ENCODE measurements at regions not wholly inside any gene's neighbourhood (a gene's known extent, or its start where the extent isn't known, plus 50 kb on each side); places are given as distances from the start of the nearest gene placed in this dataset.

- no CpG with 5 or more reads among the region's 3 CpGs for WGBS (ENCODE audit: extremely low coverage, insufficient read length, low lambda C conversion rate)
- H3K27ac Mint-ChIP-seq, result no peak overlapping the region; a peak in 1 of 7 replicates
- H3K4me1 ChIP-seq (ENCODE audit: insufficient read depth, low read length), result no peaks in the 10 kb centered on the region; the same call in 1 of the 2 replicates
- H3K18ac ChIP-seq (ENCODE audit: insufficient read length, low read depth, low read length), result no peak overlapping the region
- H2AFZ ChIP-seq (ENCODE audit: low read length), result peak overlapping the region; percentile 54
- TF ChIP-seq CTCF (conservative IDR thresholded peaks at IDR 0.05), result no peak
- H2BK12ac ChIP-seq (ENCODE audit: insufficient read length, low read depth, low read length), result no peak overlapping the region
- no peak overlapping the region for H2BK5ac ChIP-seq (ENCODE audit: insufficient read length, low read length)
- H2BK15ac ChIP-seq (ENCODE audit: low read depth, low read length), result no peak overlapping the region
- H3K9ac ChIP-seq (ENCODE audit: extremely low read depth, insufficient read length, low read length), result no peak overlapping the region
- H3K27me3 Mint-ChIP-seq (ENCODE audit: low read depth), result no peaks in the 10 kb centered on the region
- H3K4me1 Mint-ChIP-seq, result peaks cover 7 to 8% of the 10 kb centered on the region in 2 experiments; a peak in 3 of 4 replicates
- H4K5ac ChIP-seq (ENCODE audit: insufficient read length, low read depth, low read length), result no peak overlapping the region
- no peak overlapping the region for H4K8ac ChIP-seq (replicated peaks; ENCODE audit: insufficient read length, low read depth, low read length)
- H3K27ac ChIP-seq (ENCODE audit: insufficient read length, low read depth, low read length), result no peak overlapping the region
- H3K23ac ChIP-seq (ENCODE audit: insufficient read length, low read depth, low read length), result no peak overlapping the region
- no peak overlapping the region; the same call in 1 of the 2 replicates for H3K14ac ChIP-seq (ENCODE audit: insufficient read depth, low read length)
- no peak overlapping the region for H4K91ac ChIP-seq (ENCODE audit: insufficient read length, low read depth, low read length)
- H3K4me3 Mint-ChIP-seq, result no peak overlapping the region
- no peaks in the 10 kb centered on the region for H3K9me3 Mint-ChIP-seq
- H3K23me2 ChIP-seq (ENCODE audit: insufficient read length, low read depth, low read length, poor library complexity, severe bottlenecking), result no peaks in the 10 kb centered on the region
- H3K79me1 ChIP-seq (ENCODE audit: insufficient read depth, low read depth, low read length, poor library complexity, severe bottlenecking), result no peaks in the 10 kb centered on the region
- no peak overlapping the region for H2BK20ac ChIP-seq (ENCODE audit: low read depth, low read length, poor library complexity, severe bottlenecking)
- no peaks in the 10 kb centered on the region for H3K36me3 Mint-ChIP-seq (ENCODE audit: insufficient read depth in 1 of 3, low read depth in 3 of 3)
- H2AK5ac ChIP-seq (ENCODE audit: insufficient read length, low read length), result no peak overlapping the region
- peak; percentile 33 for DNase-seq
- H3T11ph ChIP-seq (ENCODE audit: low read length), result no peak overlapping the region
- no peak overlapping the region for H3K56ac ChIP-seq (ENCODE audit: insufficient read length, low read depth, low read length)
- H3K9me3 ChIP-seq (ENCODE audit: control insufficient read depth, low read depth, low read length), result no peaks in the 10 kb centered on the region
- no peaks in the 10 kb centered on the region for H3K27me3 ChIP-seq (ENCODE audit: insufficient read depth, low read length)
- no peaks in the 10 kb centered on the region for H3K79me2 ChIP-seq (ENCODE audit: insufficient read depth, low read length)
- H3K4ac ChIP-seq (ENCODE audit: low read depth, low read length), result no peak overlapping the region
- H4K20me1 ChIP-seq (ENCODE audit: control insufficient read depth, insufficient read depth, insufficient read length), result no peaks in the 10 kb centered on the region
- no peak overlapping the region for H3K4me2 ChIP-seq (ENCODE audit: insufficient read depth, insufficient read length, low read length)
- no peak overlapping the region for H2BK120ac ChIP-seq (ENCODE audit: low read depth, low read length, poor library complexity, severe bottlenecking)
These were observed 191.5 kb upstream of the RSPO3 start for GRCh38 chr6:126926926-126927325.

All from H9 (cell line).